K562 (cell line): ENCODE measurements at regions not wholly inside any gene's neighbourhood (a gene's known extent, or its start where the extent isn't known, plus 50 kb on each side); places are given as distances from the start of the nearest gene placed in this dataset.

Experiments used
- ATAC-seq: fragments of 200-7000 bp; cut with Tn5 transposase; 3 replicates; pipeline ENCODE4 v1.9.1; 2020; ENCODE audit warnings: moderate library complexity
- BruUV-seq: library from RNA; stranded (reverse); fragments of 400-500 nt; replicated peaks from 2 replicates; lab custom pipeline; 2021; lab: Mats Ljungman, UMichigan
- CTCF ChIA-PET: fragments of 300-600 bp; formaldehyde crosslinking; extraction: SDS; loops from one replicate; lab custom pipeline; 2021; ENCODE audit warnings: low intra/inter-chr PET ratio; lab: Yijun Ruan, JAX
- POLR2A ChIA-PET: fragments of 300-600, 350-650 bp; sonication (Branson Sonifier 250); formaldehyde crosslinking; extraction: SDS; loops from one replicate; lab custom pipeline; 2021; ENCODE audit warnings: antibody characterized with exemption, inconsistent platforms; lab: Yijun Ruan, JAX
- DNase-seq, 4 experiments: peaks; one replicate each; pipeline versions ENCODE4 v3.0.0 to v3.0.0-alpha.2; 2011 to 2018; ENCODE audit warnings: low spot score in 3 of 4, mixed read lengths in 3 of 4; ENCODE audit errors: extremely low read depth in 1 of 4
- FAIRE-seq: peaks from 2 replicates; lab custom pipeline; 2011; peaks lifted over from hg19 to GRCh38; lab: Jason Lieb, UNC
- H2AFZ ChIP-seq: 2 replicates; pipeline ENCODE4 v1.6.0; 2011; ENCODE audit warnings: low read depth, low read length, control low read depth, inconsistent platforms
- H3K27ac ChIP-seq: fragments of 200-600 bp; 3 replicates; pipeline ENCODE4 v1.8.0; 2011; ENCODE audit warnings: low read depth, mild to moderate bottlenecking, control low read depth, inconsistent platforms, low read length, moderate library complexity, mixed read lengths; ENCODE audit errors: extremely low read depth
- H3K27me3 ChIP-seq, 2 experiments: fragments of 300-600 bp in 1 of 2; 2 replicates in 1 of 2; 3 replicates in 1 of 2; pipeline versions ENCODE4 v1.6.0 to v1.8.0; 2011; ENCODE audit warnings: inconsistent platforms in 2 of 2, low read length in 2 of 2, mild to moderate bottlenecking in 1 of 2, mixed read lengths in 1 of 2, moderate library complexity in 1 of 2; ENCODE audit not compliant: control insufficient read depth in 2 of 2, insufficient read depth in 2 of 2
- H3K36me3 ChIP-seq: fragments of 300-600 bp; 3 replicates; pipeline ENCODE4 v1.8.0; 2011; ENCODE audit warnings: mild to moderate bottlenecking, low read length, inconsistent platforms; ENCODE audit not compliant: control insufficient read depth, insufficient read depth
- H3K4me1 ChIP-seq, 2 experiments: fragments of 200-600 bp in 1 of 2; replicated peaks in 1 of 2; 2 replicates in 1 of 2; 3 replicates in 1 of 2; pipeline versions ENCODE4 v1.5.1 to v1.8.0; 2011; ENCODE audit warnings: inconsistent platforms in 2 of 2, low read length in 2 of 2, mild to moderate bottlenecking in 1 of 2, mixed read lengths in 1 of 2, moderate library complexity in 1 of 2; ENCODE audit not compliant: control insufficient read depth in 2 of 2, insufficient read depth in 2 of 2
- H3K4me2 ChIP-seq: 2 replicates; pipeline ENCODE4 v1.6.1; 2011; ENCODE audit warnings: low read length, control low read depth, inconsistent platforms, mixed read lengths; ENCODE audit not compliant: insufficient read depth
- H3K4me3 ChIP-seq: fragments of 200-600 bp; sonication (generic), shearing (Covaris generic); 2 replicates; pipeline ENCODE4 v1.5.1; 2016; ENCODE audit warnings: control low read depth, inconsistent platforms
- H3K79me2 ChIP-seq: fragments of 200-600 bp; 3 replicates; pipeline ENCODE4 v1.8.0; 2011; ENCODE audit warnings: low read length, inconsistent platforms; ENCODE audit not compliant: control insufficient read depth, insufficient read depth
- H3K9ac ChIP-seq, 2 experiments: 2 replicates each; pipeline versions ENCODE4 v1.6.0 to v1.6.1; 2011; ENCODE audit warnings: low read depth in 2 of 2, low read length in 2 of 2, control low read depth in 1 of 2, inconsistent platforms in 1 of 2, mild to moderate bottlenecking in 1 of 2, mixed read lengths in 1 of 2; ENCODE audit not compliant: insufficient read depth in 1 of 2
- H3K9me1 ChIP-seq: one replicate; pipeline ENCODE4 v1.6.0; 2011; ENCODE audit warnings: inconsistent platforms, mild to moderate bottlenecking, low read length, moderate library complexity; ENCODE audit not compliant: control insufficient read depth, insufficient read depth
- H3K9me3 ChIP-seq: replicated peaks from 2 replicates; pipeline ENCODE4 v1.5.1; 2011; ENCODE audit warnings: low read depth, low read length, inconsistent platforms; ENCODE audit not compliant: control insufficient read depth, insufficient read depth
- H4K20me1 ChIP-seq: replicated peaks from 2 replicates; pipeline ENCODE4 v1.6.1; 2011; ENCODE audit warnings: low read length, inconsistent platforms, mixed read lengths; ENCODE audit not compliant: control insufficient read depth, insufficient read depth
- ATF2 ChIP-seq: sonication (generic); formaldehyde crosslinking; IDR thresholded peaks from 2 replicates; pipeline ENCODE4 v1.8.1; 2022; ENCODE audit warnings: missing genetic modification reagents
- FOS ChIP-seq: IDR thresholded peaks from 3 replicates; pipeline ENCODE4 v1.6.1; 2011; ENCODE audit not compliant: insufficient read length; ENCODE audit errors: extremely low read depth
- FUS ChIP-seq: fragments of 200-400 bp; formaldehyde crosslinking; optimal IDR thresholded peaks from 2 replicates; pipeline ENCODE3; 2017; ENCODE audit warnings: low read depth, low read length
- NFIC ChIP-seq: fragments of 450-650 bp; IDR thresholded peaks from 2 replicates; pipeline ENCODE4 v1.6.1; 2017; ENCODE audit warnings: mild to moderate bottlenecking, inconsistent platforms
- RFX7 ChIP-seq: fragments of 250-450 bp; sonication (Bioruptor Pico); IDR thresholded peaks from 2 replicates; pipeline ENCODE4 v1.5.1; 2021; ENCODE audit warnings: mild to moderate bottlenecking
- SAP30 ChIP-seq: fragments of 200-600 bp; sonication (generic); IDR thresholded peaks from 2 replicates; pipeline ENCODE4 v1.6.1; 2012; ENCODE audit warnings: borderline replicate concordance, low read depth, mild to moderate bottlenecking, moderate library complexity, low read length, control low read depth, inconsistent platforms; ENCODE audit not compliant: insufficient read depth, poor library complexity, severe bottlenecking
- SOX6 ChIP-seq: fragments of 450-650 bp; IDR thresholded peaks from 2 replicates; pipeline ENCODE4 v1.6.1; 2014; ENCODE audit warnings: mild to moderate bottlenecking
- STAT6 ChIP-seq: sonication (generic); formaldehyde crosslinking; IDR thresholded peaks from 2 replicates; pipeline ENCODE4 v1.8.1; 2023; ENCODE audit warnings: mild to moderate bottlenecking, missing genetic modification reagents
- TBP ChIP-seq: optimal IDR thresholded peaks from 2 replicates; pipeline ENCODE3; 2011; ENCODE audit warnings: low read depth, low read length, improper control_type of control experiment
- USF1 ChIP-seq: sonication (generic); formaldehyde crosslinking; IDR thresholded peaks from 2 replicates; pipeline ENCODE4 v1.9.0; 2022; ENCODE audit warnings: mild to moderate bottlenecking, missing genetic modification reagents
- ZFP36 ChIP-seq: fragments of 150-350 bp; IDR thresholded peaks from 2 replicates; pipeline ENCODE4 v1.6.1; 2018; ENCODE audit warnings: low read length, low read depth; ENCODE audit not compliant: partially characterized antibody
- ZNF12 ChIP-seq: sonication (generic); formaldehyde crosslinking; IDR thresholded peaks from 2 replicates; pipeline ENCODE4 v1.4.0; 2020; ENCODE audit warnings: mild to moderate bottlenecking, missing genetic modification reagents
- ZNF311 ChIP-seq: fragments of 250-450 bp; sonication (Bioruptor Pico); IDR thresholded peaks from 2 replicates; pipeline ENCODE4 v1.4.0; 2020; ENCODE audit warnings: mild to moderate bottlenecking, moderate library complexity
- ZNF696 ChIP-seq: fragments of 250-450 bp; sonication (Bioruptor Pico); conservative IDR thresholded peaks from 2 replicates; pipeline ENCODE4 v1.4.0; 2020; ENCODE audit warnings: mild to moderate bottlenecking, moderate library complexity
- ZNF785 ChIP-seq: fragments of 250-450 bp; sonication (Bioruptor Pico); IDR thresholded peaks from 2 replicates; pipeline ENCODE4 v1.4.0; 2020; ENCODE audit warnings: mild to moderate bottlenecking
- WGBS: fragments of 100-300 bp; shearing (Covaris generic); methylation state at CpG from one replicate; pipeline ENCODE4 v1.1.6; 2016; ENCODE audit warnings: low coverage, mixed read lengths; ENCODE audit not compliant: insufficient coverage; ENCODE audit errors: missing lambda C conversion rate; 5-methylcytosine and 5-hydroxymethylcytosine counted together
- in situ Hi-C: fragments of 300-500 bp; cut with MboI; formaldehyde crosslinking; loops from 4 replicates; pipeline ENCODE4 v1.15.0; 2018; ENCODE audit warnings: inconsistent platforms, mixed read lengths
- intact Hi-C: fragments of 100-400 bp; cut with micrococcal nuclease; formaldehyde crosslinking; loops from 2 replicates; pipeline ENCODE4 v1.14.2; 2022

GRCh38 chr14:99043756-99044155, 228.2 kb downstream of the BCL11B start:
- in situ Hi-C loops = no loop called here
- Histone ChIP-seq H3K36me3 (no peaks in the 10 kb centered on the region), H3K9ac (no peak overlapping the region), H3K27me3 (no peaks in the 10 kb centered on the region; a peak in 1 of 5 replicates), H3K9me3 (no peaks in the 10 kb centered on the region), H3K79me2 (no peaks in the 10 kb centered on the region), H3K4me3 (no peak overlapping the region), H3K27ac (no peak overlapping the region), H3K4me1 (no peaks in the 10 kb centered on the region), H3K4me2 (no peak overlapping the region), H4K20me1 (no peaks in the 10 kb centered on the region), H3K9me1 (no peaks in the 10 kb centered on the region), H2AFZ (no peak overlapping the region)
- no peak for FAIRE-seq
- intact Hi-C loops = no loop called here
- ChIA-PET POLR2A (no interaction called here), CTCF (no interaction called here)
- WGBS = 0% methylated on average over 1 of the region's 1 CpG
- TF ChIP-seq ZNF12 (CRISPR knock-in tag) (no peak), ATF2 (no peak), TBP (no peak), NFIC (no peak), ZNF696 (no peak), ZFP36 (no peak), FUS (no peak), SOX6 (no peak), ZNF311 (CRISPR knock-in tag) (no peak), STAT6 (CRISPR knock-in tag) (no peak), ZNF785 (CRISPR knock-in tag) (no peak), SAP30 (no peak), USF1 (no peak), FOS (no peak), RFX7 (CRISPR knock-in tag) (no peak)
- DNase-seq = no peak
- ATAC-seq = no peak
- no TSS peak for BruUV-seq
